PC-9 (cell line): ENCODE measurements at regions not wholly inside any gene's neighbourhood (a gene's known extent, or its start where the extent isn't known, plus 50 kb on each side); places are given as distances from the start of the nearest gene placed in this dataset.

Experiments
- CTCF ChIP-seq: fragments of 200-600 bp; sonication (generic); conservative IDR thresholded peaks from 2 replicates; pipeline ENCODE4 v1.6.1; 2017; ENCODE audit warnings: mixed run types, antibody characterized with exemption, mild to moderate bottlenecking, moderate library complexity
- EZH2 ChIP-seq: fragments of 200-600 bp; sonication (generic); IDR thresholded peaks from 2 replicates; pipeline ENCODE4 v1.8.0; 2017; ENCODE audit warnings: antibody characterized with exemption, low read depth

GRCh38 chr6:164108092-164108491 lies 693.6 kb downstream of the QKI start:
- TF ChIP-seq CTCF (no peak), EZH2 (no peak)
